A673 (cell line): ENCODE measurements at regions not wholly inside any gene's neighbourhood (a gene's known extent, or its start where the extent isn't known, plus 50 kb on each side); places are given as distances from the start of the nearest gene placed in this dataset.

ENCODE experiments used
- BruUV-seq: library from RNA; stranded (reverse); fragments of 400-500 nt; replicated peaks from 2 replicates; lab custom pipeline; 2021; lab: Mats Ljungman, UMichigan
- CTCF ChIA-PET: fragments of 300-600 bp; sonication (Branson Sonifier 250); formaldehyde crosslinking; loops from one replicate; lab custom pipeline; 2022; ENCODE audit warnings: antibody characterized with exemption; lab: Charles Lee
- POLR2A ChIA-PET: fragments of 300-600 bp; sonication (Branson Sonifier 250); formaldehyde crosslinking; loops from one replicate; lab custom pipeline; 2022; ENCODE audit warnings: antibody characterized with exemption; ENCODE audit not compliant: low non-redundant PET; lab: Charles Lee
- DNase-seq: peaks from one replicate; pipeline ENCODE4 v3.0.0-alpha.2; 2015; ENCODE audit warnings: low spot score
- H3K27ac ChIP-seq: fragments of 200-600 bp; sonication (generic); 2 replicates; pipeline ENCODE4 v1.5.1; 2016; ENCODE audit warnings: mixed run types, low read depth, mild to moderate bottlenecking, mixed read lengths, antibody characterized with exemption, low read length; ENCODE audit not compliant: poor library complexity, severe bottlenecking
- H3K27me3 ChIP-seq: fragments of 200-600 bp; sonication (generic); replicated peaks from 2 replicates; pipeline ENCODE4 v1.6.1; 2017; ENCODE audit warnings: mixed run types, low read depth, mild to moderate bottlenecking, mixed read lengths, antibody characterized with exemption, low read length; ENCODE audit not compliant: insufficient read depth, poor library complexity
- H3K36me3 ChIP-seq: fragments of 200-600 bp; sonication (generic); 2 replicates; pipeline ENCODE4 v1.6.1; 2016; ENCODE audit warnings: mixed run types, mild to moderate bottlenecking, mixed read lengths, antibody characterized with exemption, low read length; ENCODE audit not compliant: insufficient read depth, poor library complexity, severe bottlenecking
- H3K4me1 ChIP-seq: fragments of 200-600 bp; sonication (generic); 2 replicates; pipeline ENCODE4 v1.6.1; 2017; ENCODE audit warnings: mixed run types, mild to moderate bottlenecking, mixed read lengths, antibody characterized with exemption, low read length; ENCODE audit not compliant: insufficient read depth, poor library complexity, severe bottlenecking
- H3K4me3 ChIP-seq: fragments of 200-600 bp; sonication (generic); 2 replicates; pipeline ENCODE4 v1.5.1; 2016; ENCODE audit warnings: low read depth, mixed run types, mild to moderate bottlenecking, mixed read lengths, low read length; ENCODE audit not compliant: poor library complexity, severe bottlenecking
- H3K9me3 ChIP-seq: fragments of 200-600 bp; sonication (generic); 2 replicates; pipeline ENCODE4 v1.6.1; 2016; ENCODE audit warnings: mixed run types, low read depth, mild to moderate bottlenecking, mixed read lengths, antibody characterized with exemption, low read length; ENCODE audit not compliant: poor library complexity, severe bottlenecking
- EZH2 ChIP-seq: fragments of 200-600 bp; sonication (generic); IDR thresholded peaks from 2 replicates; pipeline ENCODE4 v1.6.1; 2017; ENCODE audit warnings: borderline replicate concordance, low read depth, mild to moderate bottlenecking, mixed read lengths, antibody characterized with exemption, low read length; ENCODE audit not compliant: poor library complexity, severe bottlenecking
- intact Hi-C: fragments of 100-400 bp; cut with micrococcal nuclease; formaldehyde crosslinking; loops from one replicate; pipeline ENCODE4 v1.10.0; 2022; ENCODE audit not compliant: unreplicated experiment
- TF ChIP-seq, protein P1 (sequence below): fragments of 300-800, 200-600 bp; sonication (generic); conservative IDR thresholded peaks from 2 replicates; pipeline ENCODE4 v1.5.1; 2017; ENCODE audit warnings: low read depth, mild to moderate bottlenecking, antibody characterized with exemption, low read length, moderate library complexity, mixed read lengths

- no peak for DNase-seq
- H3K4me1 ChIP-seq, result no peaks in the 10 kb centered on the region
- no peaks in the 10 kb centered on the region for H3K9me3 ChIP-seq
- no peaks in the 10 kb centered on the region for H3K27me3 ChIP-seq
- intact Hi-C loops, result no loop called here
- no peak overlapping the region for H3K4me3 ChIP-seq
- BruUV-seq, result no TSS peak
- CTCF ChIA-PET, result no interaction called here
- POLR2A ChIA-PET, result no interaction called here
- H3K27ac ChIP-seq, result no peak overlapping the region
- no peak for TF ChIP-seq EZH2
- TF ChIP-seq, protein P1, sequence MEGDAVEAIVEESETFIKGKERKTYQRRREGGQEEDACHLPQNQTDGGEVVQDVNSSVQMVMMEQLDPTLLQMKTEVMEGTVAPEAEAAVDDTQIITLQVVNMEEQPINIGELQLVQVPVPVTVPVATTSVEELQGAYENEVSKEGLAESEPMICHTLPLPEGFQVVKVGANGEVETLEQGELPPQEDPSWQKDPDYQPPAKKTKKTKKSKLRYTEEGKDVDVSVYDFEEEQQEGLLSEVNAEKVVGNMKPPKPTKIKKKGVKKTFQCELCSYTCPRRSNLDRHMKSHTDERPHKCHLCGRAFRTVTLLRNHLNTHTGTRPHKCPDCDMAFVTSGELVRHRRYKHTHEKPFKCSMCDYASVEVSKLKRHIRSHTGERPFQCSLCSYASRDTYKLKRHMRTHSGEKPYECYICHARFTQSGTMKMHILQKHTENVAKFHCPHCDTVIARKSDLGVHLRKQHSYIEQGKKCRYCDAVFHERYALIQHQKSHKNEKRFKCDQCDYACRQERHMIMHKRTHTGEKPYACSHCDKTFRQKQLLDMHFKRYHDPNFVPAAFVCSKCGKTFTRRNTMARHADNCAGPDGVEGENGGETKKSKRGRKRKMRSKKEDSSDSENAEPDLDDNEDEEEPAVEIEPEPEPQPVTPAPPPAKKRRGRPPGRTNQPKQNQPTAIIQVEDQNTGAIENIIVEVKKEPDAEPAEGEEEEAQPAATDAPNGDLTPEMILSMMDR, result no peak
- no peaks in the 10 kb centered on the region for H3K36me3 ChIP-seq
Observed at GRCh38 chr1:68907491-68907890, 410.6 kb upstream of the DEPDC1 start.

DNA sequence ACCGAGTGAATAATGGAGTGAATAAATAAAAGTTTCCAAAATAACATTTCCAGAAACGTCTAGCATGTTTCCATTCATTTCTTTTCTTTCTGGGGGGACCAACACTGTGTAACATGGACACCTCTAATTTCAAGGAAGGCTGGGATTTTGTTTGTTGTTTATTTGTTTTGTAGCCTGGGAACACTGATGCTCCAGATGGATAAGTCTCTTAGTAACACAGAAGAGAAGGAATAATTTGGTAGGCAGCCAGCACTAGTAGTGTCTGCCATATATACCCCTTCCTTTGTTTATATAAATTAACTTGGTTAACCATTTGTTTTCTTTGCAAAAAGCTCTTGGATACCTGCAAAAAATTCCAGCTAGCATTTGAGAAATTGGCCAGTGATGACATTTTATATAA, 411.4 kb upstream of the DEPDC1 start:
- POLR2A ChIA-PET, result no interaction called here
- Histone ChIP-seq H3K27me3 (no peaks in the 10 kb centered on the region), H3K4me3 (no peak overlapping the region), H3K36me3 (no peaks in the 10 kb centered on the region), H3K27ac (no peak overlapping the region), H3K4me1 (no peaks in the 10 kb centered on the region), H3K9me3 (no peaks in the 10 kb centered on the region)
- no peak for DNase-seq
- CTCF ChIA-PET, result no interaction called here
- TF ChIP-seq, protein P1, result no peak
- no peak for TF ChIP-seq EZH2
- intact Hi-C loops, result no loop called here
- no TSS peak for BruUV-seq

DNA sequence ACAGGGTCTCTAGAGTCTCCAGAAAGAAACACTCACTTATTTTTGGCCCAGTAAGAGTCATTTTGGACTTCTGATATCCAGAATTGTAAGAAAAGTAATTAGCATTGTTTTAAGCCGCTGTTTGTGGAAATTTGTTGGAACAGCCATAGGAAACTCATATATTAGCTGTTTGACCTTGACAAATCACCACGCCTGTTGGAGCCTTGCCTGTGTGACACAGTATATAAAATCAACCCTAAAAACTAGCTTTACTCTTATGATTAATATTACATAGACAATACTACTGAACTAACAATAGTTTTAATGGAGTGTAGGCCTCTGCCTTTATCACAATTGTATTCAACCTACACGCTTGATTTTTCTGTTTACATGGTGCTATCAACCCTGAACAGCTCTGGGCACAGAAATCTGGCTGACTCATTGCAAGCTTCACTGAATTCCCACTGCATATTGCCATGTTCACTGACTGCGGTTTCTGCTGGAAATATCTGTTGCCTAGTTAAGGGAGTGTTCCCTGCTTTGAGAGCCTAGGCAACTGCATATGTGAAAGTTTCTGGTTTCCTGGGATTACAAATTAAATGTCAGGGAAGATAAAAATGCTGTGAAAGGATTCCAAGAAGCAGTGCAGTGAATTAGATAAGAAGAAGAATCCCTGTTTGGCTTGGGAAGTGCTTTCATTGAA, 419.5 kb upstream of the DEPDC1 start:
- no peak for TF ChIP-seq EZH2
- TF ChIP-seq, protein P1, result no peak
- intact Hi-C loops, result no loop called here
- H3K9me3 ChIP-seq, result no peaks in the 10 kb centered on the region
- BruUV-seq, result no TSS peak
- ChIA-PET CTCF (no interaction called here), POLR2A (no interaction called here)
- H3K27ac ChIP-seq, result no peak overlapping the region
- H3K4me3 ChIP-seq, result no peak overlapping the region
- no peaks in the 10 kb centered on the region for H3K36me3 ChIP-seq
- H3K27me3 ChIP-seq, result no peaks in the 10 kb centered on the region
- H3K4me1 ChIP-seq, result no peaks in the 10 kb centered on the region
- no peak for DNase-seq
